ENCODE measurements at regions not wholly inside any gene's neighbourhood (a gene's known extent, or its start where the extent isn't known, plus 50 kb on each side); places are given as distances from the start of the nearest gene placed in this dataset.

DNA sequence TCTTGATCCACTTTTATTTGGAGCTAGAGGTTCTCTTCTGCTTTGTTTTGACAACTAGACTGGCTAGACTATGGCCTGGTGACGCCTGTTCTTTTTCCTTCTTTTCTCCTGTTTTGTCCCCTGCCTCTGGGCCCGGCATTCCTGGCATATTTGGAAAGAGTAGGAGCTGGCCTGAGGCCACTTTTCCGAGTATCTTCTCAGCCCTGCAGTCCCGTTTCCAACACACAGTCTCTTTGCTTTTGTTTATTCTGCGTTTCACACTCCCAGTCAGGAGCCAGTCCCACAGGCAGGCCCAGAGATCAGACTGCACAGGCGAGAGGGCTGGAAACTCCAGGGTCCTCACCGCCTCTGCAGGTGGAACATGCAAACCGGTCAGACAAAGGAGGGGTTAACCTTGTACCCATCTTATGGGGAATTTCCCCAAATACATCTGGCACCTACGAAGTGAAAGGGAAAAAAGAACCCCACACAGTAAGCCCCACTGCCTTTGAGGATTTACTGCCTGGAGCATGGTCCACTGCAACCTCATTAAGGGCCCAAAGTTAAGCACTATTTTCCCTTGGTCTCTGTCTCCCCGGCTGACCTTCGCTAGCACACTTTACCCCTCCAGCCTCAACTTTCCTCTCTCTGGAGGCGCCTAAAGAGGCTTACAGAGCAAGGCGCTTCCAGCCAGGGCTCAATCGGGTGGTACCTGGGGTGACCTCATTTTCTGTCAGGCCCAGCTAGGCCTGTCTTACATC is 141.1 kb downstream of the TOMM20 start:
- Mint-ChIP-seq H3K9me3 (no peaks in the 10 kb centered on the region), H3K4me3 (peak overlapping the region in 1 of 2 donors; percentile 1), H3K36me3 (ENCODE audit: insufficient read depth) (no peaks in the 10 kb centered on the region), H3K27ac (peak overlapping the region in 1 of 2 donors; percentile 54), H3K27me3 (no peaks in the 10 kb centered on the region), H3K4me1 (ENCODE audit: low read depth in 2 of 2) (peaks cover 10 to 16% of the 10 kb centered on the region in 2 donors)
- DNase-seq (no peak), ATAC-seq (replicated peaks) (no peak)

DNA sequence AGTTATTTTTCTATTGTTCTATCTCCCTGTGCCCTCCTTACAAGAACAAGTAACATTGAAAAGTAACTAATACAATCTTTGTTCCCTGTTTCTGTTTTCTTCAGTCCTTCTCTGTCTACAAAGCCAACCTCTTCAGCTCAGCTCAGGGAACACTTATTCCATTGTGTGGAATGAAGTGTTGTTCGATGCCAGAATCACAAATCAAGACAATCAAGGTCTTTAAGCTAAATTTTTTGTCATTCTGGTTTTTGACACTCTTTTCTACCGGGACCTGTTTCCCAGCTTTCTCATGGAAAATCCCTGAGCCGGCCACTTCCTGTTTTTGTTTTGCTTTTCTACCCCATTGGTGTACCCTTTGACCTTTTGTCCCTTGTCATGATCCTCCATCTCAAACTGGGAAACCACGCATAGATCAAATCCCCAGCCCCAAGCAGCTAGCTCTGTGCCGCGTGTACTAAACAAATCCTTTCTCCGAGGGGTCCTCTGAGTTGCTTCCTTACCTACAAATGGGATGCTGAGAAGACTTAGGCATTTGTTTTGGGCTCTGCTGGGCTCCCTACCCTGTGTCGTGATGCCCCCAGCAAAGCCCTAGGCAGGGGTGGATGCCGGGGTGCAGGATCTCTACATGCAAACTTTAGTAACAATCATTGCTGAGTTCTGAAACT is 141.8 kb downstream of the TOMM20 start:
- Mint-ChIP-seq H3K36me3 (ENCODE audit: insufficient read depth) (no peaks in the 10 kb centered on the region), H3K27ac (peak overlapping the region in 1 of 2 donors; percentile 54), H3K27me3 (no peaks in the 10 kb centered on the region), H3K9me3 (no peaks in the 10 kb centered on the region), H3K4me3 (no peak overlapping the region), H3K4me1 (ENCODE audit: low read depth in 2 of 2) (peaks cover 10 to 16% of the 10 kb centered on the region in 2 donors)
- DNase-seq (no peak), ATAC-seq (replicated peaks) (no peak)

DNA sequence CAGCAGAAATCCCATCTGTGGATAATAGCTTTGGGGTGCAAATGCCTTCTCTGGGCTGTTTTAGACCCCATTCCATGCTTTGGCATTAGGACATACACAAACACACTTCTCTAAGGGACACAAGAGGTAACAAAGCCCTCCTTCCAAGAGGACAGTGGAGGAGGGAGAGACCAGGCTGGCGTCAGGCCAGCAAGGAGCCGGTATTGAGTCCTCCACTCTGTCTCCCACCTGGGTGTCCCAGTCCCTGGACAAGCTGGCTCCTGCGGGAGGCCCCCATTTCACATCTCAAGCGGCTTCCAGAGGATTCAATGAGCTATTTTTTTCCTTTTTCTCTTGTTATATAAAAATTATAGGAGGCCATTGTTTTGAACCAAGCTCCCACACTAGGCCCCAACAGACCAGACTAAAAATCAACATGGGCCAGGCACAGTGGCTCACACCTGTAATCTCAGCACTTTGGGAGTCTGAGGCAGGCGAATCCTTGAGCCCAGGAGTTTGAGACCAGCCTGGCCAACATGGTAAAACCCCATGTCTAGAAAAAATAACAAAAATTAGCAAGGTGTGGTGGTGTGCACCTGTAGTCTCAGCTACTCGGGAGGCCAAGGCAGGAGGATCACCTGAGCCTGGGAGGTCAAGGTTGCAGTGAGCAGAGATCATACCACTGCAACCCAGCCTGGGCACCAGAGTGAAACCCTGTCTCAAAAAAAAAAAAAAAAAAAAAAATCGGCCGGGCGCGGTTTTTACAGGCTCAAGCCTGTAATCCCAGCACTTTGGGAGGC is 142.9 kb downstream of the TOMM20 start:
- ATAC-seq (replicated peaks) (no peak), DNase-seq (no peak)
- H3K9me3 Mint-ChIP-seq, result no peaks in the 10 kb centered on the region

DNA sequence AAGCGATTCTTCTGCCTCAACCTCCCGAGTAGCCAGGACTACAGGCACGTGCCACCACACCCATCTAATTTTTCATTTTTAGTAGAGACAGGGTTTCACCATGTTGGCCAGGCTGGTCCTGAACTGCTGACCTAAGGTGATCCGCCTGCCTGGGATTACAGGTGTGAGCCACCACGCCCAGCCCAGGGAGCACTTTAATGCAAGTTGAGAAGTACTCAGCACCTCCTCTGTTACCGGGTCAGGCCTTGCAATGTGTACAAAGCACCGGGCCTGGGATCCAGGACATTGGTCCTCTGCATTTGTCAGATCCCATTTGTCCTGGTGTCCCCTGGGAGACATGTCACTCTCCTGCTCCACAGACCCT is 143.6 kb downstream of the TOMM20 start:
- peaks cover 21 to 25% of the 10 kb centered on the region in 2 donors for H3K4me1 Mint-ChIP-seq (ENCODE audit: low read depth in 2 of 2)
- no peaks in the 10 kb centered on the region for H3K9me3 Mint-ChIP-seq
- no peaks in the 10 kb centered on the region for H3K36me3 Mint-ChIP-seq (ENCODE audit: insufficient read depth)
- H3K4me3 Mint-ChIP-seq, result no peak overlapping the region
- DNase-seq, result no peak
- H3K27ac Mint-ChIP-seq, result no peak overlapping the region
- no peaks in the 10 kb centered on the region for H3K27me3 Mint-ChIP-seq
- ATAC-seq (replicated peaks), result no peak

More for the DNA sequence above, 142.9 kb downstream of the TOMM20 start:
- Mint-ChIP-seq H3K4me3 (no peak overlapping the region), H3K27me3 (no peaks in the 10 kb centered on the region), H3K27ac (no peak overlapping the region), H3K36me3 (ENCODE audit: insufficient read depth) (no peaks in the 10 kb centered on the region), H3K4me1 (ENCODE audit: low read depth in 2 of 2) (peaks cover 15 to 18% of the 10 kb centered on the region in 2 donors)

DNA sequence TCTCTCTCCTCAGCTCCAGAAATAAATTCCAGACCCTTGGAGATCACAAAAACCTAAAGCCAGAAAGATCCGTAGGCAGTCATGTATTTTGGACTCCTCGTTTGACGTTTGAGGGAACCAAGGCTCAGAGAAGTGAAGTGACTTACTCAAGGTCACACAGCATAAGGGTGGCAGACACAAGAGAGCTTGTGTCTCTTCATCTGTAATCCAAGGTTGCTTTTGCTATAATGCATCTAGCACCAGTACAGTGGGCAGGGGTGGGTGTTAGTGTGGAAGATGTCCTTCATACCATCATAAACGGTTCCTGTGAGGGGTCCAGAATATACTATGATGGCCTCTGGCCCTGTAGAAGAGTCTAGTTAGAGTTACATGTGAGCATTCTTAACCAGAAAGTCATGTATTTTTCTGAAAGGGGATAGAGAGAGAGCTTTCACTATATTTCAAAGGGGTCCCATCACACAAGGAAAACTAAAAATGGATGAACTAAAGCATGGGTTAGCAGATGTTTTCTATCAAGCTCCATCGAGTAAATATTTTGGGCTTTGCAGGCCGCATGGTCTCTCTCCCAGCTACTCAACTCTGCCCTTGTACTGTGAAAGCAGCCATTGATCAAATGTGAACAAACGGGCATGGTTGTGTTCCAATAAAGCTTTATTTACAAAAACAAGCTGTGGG is 144.9 kb downstream of the TOMM20 start:
- no peaks in the 10 kb centered on the region for H3K9me3 Mint-ChIP-seq

DNA sequence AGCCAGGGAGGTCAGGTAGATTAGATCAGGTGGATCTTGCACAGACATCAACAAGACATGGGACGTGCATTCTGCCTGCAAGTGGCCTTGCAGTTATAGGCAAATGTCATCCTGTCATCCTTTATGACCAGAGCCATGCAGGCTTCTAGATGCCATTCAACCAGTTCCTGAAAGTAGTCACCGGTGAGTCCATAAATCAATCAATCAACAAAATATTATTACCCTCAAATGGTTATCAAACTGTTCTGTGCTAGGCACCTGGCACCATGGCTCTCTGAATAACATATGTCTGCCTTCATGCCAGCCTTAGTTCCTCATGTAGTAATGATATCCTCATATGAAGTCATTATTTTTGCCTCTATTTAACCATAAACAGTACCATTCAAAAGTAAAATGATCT is 146.9 kb downstream of the TOMM20 start:
- Mint-ChIP-seq H3K27me3 (no peaks in the 10 kb centered on the region), H3K36me3 (ENCODE audit: insufficient read depth) (peaks cover 6% of the 10 kb centered on the region), H3K9me3 (no peaks in the 10 kb centered on the region), H3K27ac (no peak overlapping the region), H3K4me1 (ENCODE audit: low read depth in 2 of 2) (peaks cover 36 to 39% of the 10 kb centered on the region in 2 donors), H3K4me3 (no peak overlapping the region)
- DNase-seq, result no peak
- ATAC-seq (replicated peaks), result no peak

More for the DNA sequence above, 144.9 kb downstream of the TOMM20 start:
- DNase-seq, result no peak
- Mint-ChIP-seq H3K27me3 (no peaks in the 10 kb centered on the region), H3K27ac (no peak overlapping the region), H3K36me3 (ENCODE audit: insufficient read depth) (peaks cover 6% of the 10 kb centered on the region), H3K4me1 (ENCODE audit: low read depth in 2 of 2) (peaks cover 34 to 38% of the 10 kb centered on the region in 2 donors), H3K4me3 (no peak overlapping the region)
- no peak for ATAC-seq (replicated peaks)

DNA sequence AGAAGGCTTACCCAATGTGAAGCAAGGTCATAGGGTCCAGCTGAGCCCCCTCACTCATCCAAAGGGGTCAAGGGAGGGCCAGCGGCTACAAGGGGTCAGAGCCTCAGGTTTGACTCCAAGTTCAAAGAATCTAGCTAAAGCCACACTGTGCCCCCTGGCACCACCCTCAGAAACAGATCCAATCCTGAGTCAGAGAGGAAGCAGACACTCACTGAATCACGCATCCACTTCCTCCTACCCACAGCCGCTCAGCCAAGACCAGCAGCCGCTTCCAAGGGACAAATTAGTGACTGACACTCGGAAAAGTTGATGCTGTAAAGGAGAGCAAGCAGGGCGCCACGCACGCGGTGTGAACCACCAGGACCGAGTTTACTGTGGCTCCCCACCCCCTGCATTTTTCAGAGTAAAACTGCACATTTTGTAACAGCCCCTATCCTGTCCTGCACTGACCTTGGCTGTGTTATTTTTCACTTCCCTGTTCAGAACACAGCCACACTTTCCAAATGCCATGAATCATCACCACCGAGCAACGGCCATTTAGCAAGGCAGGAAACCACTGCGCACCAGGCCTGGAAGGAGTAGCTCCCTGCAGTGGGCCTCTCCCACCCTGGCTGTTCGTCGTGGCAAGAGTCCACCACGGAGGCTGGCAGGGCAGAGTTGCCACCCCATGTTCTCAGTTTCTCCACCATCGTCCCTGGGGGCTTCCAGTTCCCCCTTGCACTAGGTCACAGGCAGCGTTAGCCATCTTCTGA is 147.8 kb downstream of the TOMM20 start:
- Mint-ChIP-seq H3K9me3 (no peaks in the 10 kb centered on the region), H3K4me1 (ENCODE audit: low read depth in 2 of 2) (peaks cover 34 to 39% of the 10 kb centered on the region in 2 donors), H3K27ac (peak overlapping the region; percentile 77 to 90), H3K36me3 (ENCODE audit: insufficient read depth) (peaks cover 6% of the 10 kb centered on the region), H3K27me3 (no peaks in the 10 kb centered on the region), H3K4me3 (peak overlapping the region; percentile 61 to 79)
- ATAC-seq (replicated peaks), result peak; percentile 70
- DNase-seq, result peak in 1 of 3 experiments; percentile 27

DNA sequence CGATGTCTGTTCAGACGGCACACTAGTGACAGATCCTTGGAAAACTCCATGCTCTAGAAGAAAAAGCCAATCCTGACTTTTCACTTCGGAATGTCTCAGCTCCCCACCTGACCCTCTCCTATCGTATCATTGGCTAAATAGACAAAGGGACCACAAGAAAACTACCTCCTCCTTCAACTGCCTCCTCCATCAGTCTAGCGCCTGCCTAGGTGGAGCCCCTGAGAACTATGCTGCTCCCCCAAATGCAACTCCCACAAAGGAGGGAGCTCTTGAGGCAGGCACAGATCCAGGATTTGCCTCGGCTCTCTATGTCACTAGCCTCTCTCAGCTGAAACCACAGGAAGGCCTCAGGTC is 148.4 kb downstream of the TOMM20 start:
- Mint-ChIP-seq H3K27ac (peak overlapping the region; percentile 77 to 93), H3K4me3 (peak overlapping the region; percentile 61 to 79), H3K9me3 (no peaks in the 10 kb centered on the region), H3K27me3 (no peaks in the 10 kb centered on the region), H3K36me3 (ENCODE audit: insufficient read depth) (peaks cover 6% of the 10 kb centered on the region), H3K4me1 (ENCODE audit: low read depth in 2 of 2) (peaks cover 34 to 42% of the 10 kb centered on the region in 2 donors)
- peak; percentile 2 for ATAC-seq (replicated peaks)
- no peak for DNase-seq

DNA sequence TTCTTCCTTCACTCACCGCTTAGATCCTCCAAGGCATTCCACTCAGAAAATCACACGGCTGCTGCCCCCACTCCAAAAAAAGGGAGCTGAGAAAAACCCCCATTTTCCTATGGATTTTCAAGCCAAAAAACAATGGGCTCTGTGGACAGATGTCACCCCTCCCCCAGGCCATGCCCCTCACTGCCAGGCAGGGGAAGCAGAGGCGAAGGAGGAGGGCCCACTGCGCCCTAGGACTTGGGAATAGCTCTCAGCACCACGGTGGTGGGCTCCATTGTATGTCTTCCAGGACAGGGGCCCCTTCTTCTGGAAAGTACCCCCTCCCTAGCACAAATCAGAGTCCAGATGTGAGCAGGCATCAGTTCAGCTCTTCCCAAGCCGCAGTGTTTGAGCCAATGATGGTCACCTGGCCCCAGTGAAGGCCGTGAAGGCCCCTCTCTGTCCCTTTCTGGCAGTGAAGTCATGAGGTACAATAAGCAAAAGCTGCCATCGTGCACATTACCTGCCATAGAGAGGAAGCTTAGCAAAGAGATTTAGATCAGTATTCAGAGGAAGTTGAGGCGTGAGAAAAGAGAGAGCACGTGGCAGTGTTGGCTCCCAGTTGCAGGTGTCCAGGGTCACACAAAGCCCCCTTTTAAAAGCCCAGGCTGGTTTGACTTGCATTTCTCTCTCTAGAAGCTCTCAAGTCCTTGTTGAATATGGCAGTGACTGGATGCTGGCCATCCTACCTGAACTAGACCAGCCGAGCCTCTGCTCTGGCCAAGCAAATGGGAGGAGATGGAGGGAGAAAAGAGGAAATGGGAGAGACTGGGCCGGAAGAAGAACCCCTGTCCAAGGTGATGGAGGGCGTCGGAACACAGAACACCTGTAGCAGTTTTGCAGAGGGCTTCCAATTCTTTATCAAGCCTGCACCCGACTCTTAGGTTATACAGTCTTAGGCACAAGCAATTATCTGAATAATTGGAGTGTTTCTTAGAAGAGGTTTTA is 149.0 kb downstream of the TOMM20 start:
- H3K4me1 Mint-ChIP-seq (ENCODE audit: low read depth in 2 of 2), result peaks cover 34 to 42% of the 10 kb centered on the region in 2 donors
- H3K27ac Mint-ChIP-seq, result peak overlapping the region; percentile 77 to 93
- DNase-seq (no peak), ATAC-seq (replicated peaks) (no peak)
- peak overlapping the region; percentile 61 to 79 for H3K4me3 Mint-ChIP-seq
- peaks cover 6% of the 10 kb centered on the region for H3K36me3 Mint-ChIP-seq (ENCODE audit: insufficient read depth)
- H3K27me3 Mint-ChIP-seq, result no peaks in the 10 kb centered on the region
- H3K9me3 Mint-ChIP-seq, result no peaks in the 10 kb centered on the region

DNA sequence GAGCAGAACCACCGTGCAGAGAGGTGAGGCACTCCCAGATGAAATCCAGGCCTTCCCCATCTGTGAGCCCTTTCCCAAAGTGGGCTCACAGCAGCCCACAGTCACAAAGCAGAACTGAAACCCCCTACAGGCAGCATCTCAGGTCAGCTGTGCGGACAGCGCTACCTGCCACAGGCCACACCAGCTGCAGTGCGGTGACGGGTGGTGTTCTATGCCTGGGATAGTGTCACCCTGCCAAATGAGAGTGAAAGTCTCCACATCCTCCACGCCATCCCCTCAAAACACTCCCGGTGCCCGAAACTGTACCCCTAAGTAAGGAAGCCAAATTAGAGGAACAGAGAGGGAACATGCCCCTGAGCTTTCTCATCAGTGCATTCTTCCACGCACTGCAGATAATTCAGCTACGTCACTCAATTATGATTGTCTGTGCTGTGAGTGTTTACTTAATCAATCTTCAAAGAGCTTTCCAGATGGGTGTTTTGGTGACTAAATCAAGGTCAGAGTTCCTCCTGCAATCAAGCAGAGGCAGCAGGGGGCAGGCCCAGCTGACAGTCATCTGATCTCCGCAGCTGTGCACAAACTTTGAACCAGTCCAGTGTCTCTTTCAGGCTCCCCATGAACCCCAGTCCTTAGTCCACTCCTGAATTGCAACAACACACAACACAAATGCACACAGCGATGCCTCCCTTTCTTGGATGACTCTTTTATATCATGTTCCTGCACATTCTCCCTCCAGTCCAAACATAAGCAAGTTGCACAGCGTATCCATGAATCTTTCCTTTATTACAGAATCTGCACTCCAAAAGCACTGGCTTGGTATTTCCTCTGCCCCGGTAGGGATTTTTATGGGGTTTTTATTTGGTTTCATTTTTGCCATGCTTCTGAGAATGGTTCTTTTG is 150.0 kb downstream of the TOMM20 start:
- Mint-ChIP-seq H3K27ac (peak overlapping the region; percentile 77 to 93), H3K36me3 (ENCODE audit: insufficient read depth) (peaks cover 6% of the 10 kb centered on the region), H3K27me3 (no peaks in the 10 kb centered on the region), H3K4me1 (ENCODE audit: low read depth in 2 of 2) (peaks cover 34 to 38% of the 10 kb centered on the region in 2 donors), H3K9me3 (no peaks in the 10 kb centered on the region), H3K4me3 (peak overlapping the region; percentile 61 to 79)
- DNase-seq (peak in 2 of 3 experiments; percentile 24 to 33), ATAC-seq (replicated peaks) (peak; percentile 73)

DNA sequence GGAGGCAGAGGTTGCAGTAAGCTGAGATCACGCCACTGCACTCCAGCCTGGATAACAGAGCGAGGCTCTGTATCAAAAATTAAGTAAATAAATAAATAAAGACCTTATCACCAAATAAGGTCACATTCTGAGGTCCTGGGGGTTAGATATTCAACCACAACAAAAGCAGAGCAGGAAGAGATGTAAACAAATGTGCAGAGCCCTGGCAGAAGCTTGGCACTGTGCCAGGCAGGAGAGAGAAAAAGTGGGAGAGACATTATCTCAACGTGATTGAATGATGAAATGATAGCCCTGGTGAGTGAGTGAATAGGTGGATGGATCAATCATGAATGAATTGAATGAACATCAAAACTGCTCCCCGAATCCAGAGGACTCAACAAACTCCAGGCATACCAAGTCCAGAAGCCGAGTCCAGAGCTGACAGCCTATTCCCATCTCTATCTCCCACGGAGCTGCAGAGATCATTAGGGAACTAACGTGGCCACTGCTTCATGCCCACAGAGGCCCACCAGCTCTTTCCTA is 150.7 kb downstream of the TOMM20 start:
- Mint-ChIP-seq H3K27me3 (no peaks in the 10 kb centered on the region), H3K36me3 (ENCODE audit: insufficient read depth) (peaks cover 9% of the 10 kb centered on the region), H3K9me3 (no peaks in the 10 kb centered on the region), H3K4me1 (ENCODE audit: low read depth in 2 of 2) (peaks cover 34 to 38% of the 10 kb centered on the region in 2 donors), H3K27ac (peak overlapping the region; percentile 77 to 93), H3K4me3 (peak overlapping the region; percentile 61 to 79)
- ATAC-seq (replicated peaks) (no peak), DNase-seq (no peak)

Data from effector memory CD8-positive, alpha-beta T cell (primary cell).